HepG2 (cell line): ENCODE measurements at regions not wholly inside any gene's neighbourhood (a gene's known extent, or its start where the extent isn't known, plus 50 kb on each side); places are given as distances from the start of the nearest gene placed in this dataset.

Experiments
- ATAC-seq: fragments of 200-7000 bp; cut with Tn5 transposase; 3 replicates; pipeline ENCODE4 v1.9.1; 2020; ENCODE audit warnings: mild to moderate bottlenecking, moderate library complexity
- BruUV-seq: library from RNA; stranded (reverse); fragments of 400-500 nt; replicated peaks from 2 replicates; lab custom pipeline; 2021; lab: Mats Ljungman, UMichigan
- CTCF ChIA-PET: fragments of 300-600 bp; formaldehyde crosslinking; extraction: SDS; loops from one replicate; lab custom pipeline; 2021; ENCODE audit warnings: low total read pairs, inconsistent platforms, low intra/inter-chr PET ratio; lab: Yijun Ruan, JAX
- POLR2A ChIA-PET: fragments of 350-600 bp; sonication (Branson Sonifier 250); formaldehyde crosslinking; loops from one replicate; lab custom pipeline; 2020; ENCODE audit warnings: antibody characterized with exemption, inconsistent platforms; lab: Yijun Ruan, JAX
- DNase-seq: peaks from one replicate; pipeline ENCODE4 v3.0.0-alpha.2; 2015; ENCODE audit warnings: low spot score
- FAIRE-seq: peaks from 3 replicates; lab custom pipeline; 2011; peaks lifted over from hg19 to GRCh38; lab: Jason Lieb, UNC
- H2AFZ ChIP-seq: one replicate; pipeline ENCODE4 v1.6.1; 2011; ENCODE audit warnings: low read length, inconsistent platforms
- H3K27ac ChIP-seq: fragments of 300-600 bp; 3 replicates; pipeline ENCODE4 v1.8.0; 2011; ENCODE audit warnings: mixed run types, mild to moderate bottlenecking, mixed read lengths, low read length, inconsistent platforms; ENCODE audit not compliant: insufficient read depth; ENCODE audit errors: extremely low read length
- H3K27me3 ChIP-seq, 2 experiments: fragments of 200-600 bp in 1 of 2; 2 replicates in 1 of 2; 3 replicates in 1 of 2; pipeline versions ENCODE4 v1.6.0 to v1.8.0; 2011; ENCODE audit warnings: low read length in 2 of 2, mild to moderate bottlenecking in 2 of 2, moderate library complexity in 2 of 2, inconsistent platforms in 1 of 2; ENCODE audit not compliant: insufficient read depth in 2 of 2, control insufficient read depth in 1 of 2
- H3K36me3 ChIP-seq, 2 experiments: fragments of 200-600 bp in 1 of 2; replicated peaks in 1 of 2; 2 replicates in 1 of 2; 3 replicates in 1 of 2; pipeline versions ENCODE4 v1.5.1 to v1.8.0; 2011; ENCODE audit warnings: low read length in 2 of 2, inconsistent platforms in 1 of 2; ENCODE audit not compliant: insufficient read depth in 2 of 2, control insufficient read depth in 1 of 2
- H3K4me1 ChIP-seq: 2 replicates; pipeline ENCODE4 v1.5.1; 2012; ENCODE audit warnings: low read length, inconsistent platforms; ENCODE audit not compliant: insufficient read depth
- H3K4me2 ChIP-seq: 2 replicates; pipeline ENCODE4 v1.6.0; 2011; ENCODE audit warnings: low read depth, low read length, inconsistent platforms
- H3K4me3 ChIP-seq, 3 experiments: fragments of 200-600 bp in 1 of 3; sonication (generic), shearing (Covaris generic) in 1 of 3; replicated peaks in 1 of 3; 2 replicates each; pipeline ENCODE4 v1.5.1; 2011 to 2016; ENCODE audit warnings: low read length in 3 of 3, inconsistent platforms in 2 of 3, low read depth in 2 of 3, mild to moderate bottlenecking in 2 of 3, control low read depth in 1 of 3, mixed read lengths in 1 of 3; ENCODE audit not compliant: insufficient read depth in 1 of 3
- H3K79me2 ChIP-seq: one replicate; pipeline ENCODE4 v1.6.1; 2011; ENCODE audit warnings: low read length, inconsistent platforms; ENCODE audit not compliant: insufficient read depth
- H3K9ac ChIP-seq: 2 replicates; pipeline ENCODE4 v1.6.0; 2011; ENCODE audit warnings: mild to moderate bottlenecking, low read depth, low read length, inconsistent platforms; ENCODE audit not compliant: insufficient read depth
- H3K9me3 ChIP-seq: 2 replicates; pipeline ENCODE4 v1.5.1; 2012; ENCODE audit warnings: mild to moderate bottlenecking, low read length
- H4K20me1 ChIP-seq: 2 replicates; pipeline ENCODE4 v1.6.0; 2011; ENCODE audit warnings: inconsistent platforms, mild to moderate bottlenecking, low read length, moderate library complexity; ENCODE audit not compliant: insufficient read depth
- CENPBD1 ChIP-seq: sonication (generic); formaldehyde crosslinking; IDR thresholded peaks from 2 replicates; pipeline ENCODE4 v1.8.0; 2022; ENCODE audit warnings: missing genetic modification reagents, low read depth, mild to moderate bottlenecking, borderline replicate concordance
- HOXA3 ChIP-seq: sonication (generic); formaldehyde crosslinking; IDR thresholded peaks from 2 replicates; pipeline ENCODE4 v1.5.0; 2020; ENCODE audit warnings: missing genetic modification reagents
- IRF2 ChIP-seq: IDR thresholded peaks from 2 replicates; pipeline ENCODE4 v1.6.1; 2018; ENCODE audit warnings: missing genetic modification reagents, missing compliant biosample characterization
- JARID2 ChIP-seq: sonication (generic); formaldehyde crosslinking; IDR thresholded peaks from 2 replicates; pipeline ENCODE4 v1.8.1; 2023; ENCODE audit warnings: missing genetic modification reagents, inconsistent platforms; ENCODE audit not compliant: insufficient replicate concordance
- RAD21 ChIP-seq: fragments of 450-650 bp; formaldehyde crosslinking; IDR thresholded peaks from 2 replicates; pipeline ENCODE4 v1.5.0; 2020; ENCODE audit warnings: mild to moderate bottlenecking
- RBFOX2 ChIP-seq: fragments of 200-400 bp; formaldehyde crosslinking; IDR thresholded peaks from 2 replicates; pipeline ENCODE4 v1.6.1; 2017; ENCODE audit warnings: low read depth, mild to moderate bottlenecking, low read length
- SMAD3 ChIP-seq: sonication (generic); formaldehyde crosslinking; IDR thresholded peaks from 2 replicates; pipeline ENCODE4 v1.4.0; 2020; ENCODE audit warnings: missing genetic modification reagents
- TCF7L2 ChIP-seq: IDR thresholded peaks from 2 replicates; pipeline ENCODE4 v1.6.1; 2011; ENCODE audit warnings: mild to moderate bottlenecking, low read depth, low read length, moderate library complexity
- ZBTB7B ChIP-seq: sonication (generic); formaldehyde crosslinking; IDR thresholded peaks from 2 replicates; pipeline ENCODE4 v1.4.0; 2020; ENCODE audit warnings: missing genetic modification reagents
- ZFY ChIP-seq: sonication (generic); formaldehyde crosslinking; IDR thresholded peaks from 2 replicates; pipeline ENCODE4 v1.4.0; 2020; ENCODE audit warnings: missing genetic modification reagents
- ZNF260 ChIP-seq: sonication (generic); formaldehyde crosslinking; IDR thresholded peaks from 2 replicates; pipeline ENCODE4 v1.4.0; 2020; ENCODE audit warnings: missing genetic modification reagents, low read depth, mild to moderate bottlenecking, borderline replicate concordance
- WGBS: methylation state at CpG from one replicate; pipeline ENCODE4 v1.1.6; 2017; ENCODE audit warnings: low lambda C conversion rate; 5-methylcytosine and 5-hydroxymethylcytosine counted together
- in situ Hi-C: cut with HindIII; loops from 2 replicates; pipeline ENCODE4 v1.10.0; 2017; ENCODE audit warnings: low pct_unique_long_range_greater_than_20kb; ENCODE audit not compliant: extremely low pct_ligation_motif_present
- intact Hi-C: fragments of 100-400 bp; cut with micrococcal nuclease; formaldehyde crosslinking; loops from one replicate; pipeline ENCODE4 v1.10.0; 2022; ENCODE audit not compliant: unreplicated experiment
- TF ChIP-seq, protein P1 (sequence below): sonication (generic); formaldehyde crosslinking; IDR thresholded peaks from 2 replicates; pipeline ENCODE4 v1.4.0; 2020; ENCODE audit warnings: missing genetic modification reagents, borderline replicate concordance
- TF ChIP-seq, protein P2 (sequence below): sonication (generic); formaldehyde crosslinking; IDR thresholded peaks from 2 replicates; pipeline ENCODE4 v1.9.0; 2021; ENCODE audit warnings: missing genetic modification reagents, mild to moderate bottlenecking, borderline replicate concordance
- TF ChIP-seq, protein P3 (sequence below): sonication (generic); formaldehyde crosslinking; IDR thresholded peaks from 2 replicates; pipeline ENCODE4 v1.5.1; 2020; ENCODE audit warnings: missing genetic modification reagents, mild to moderate bottlenecking, borderline replicate concordance
- TF ChIP-seq, protein P4 (sequence below): sonication (generic); formaldehyde crosslinking; IDR thresholded peaks from 2 replicates; pipeline ENCODE4 v1.5.0; 2020; ENCODE audit warnings: missing genetic modification reagents

DNA sequence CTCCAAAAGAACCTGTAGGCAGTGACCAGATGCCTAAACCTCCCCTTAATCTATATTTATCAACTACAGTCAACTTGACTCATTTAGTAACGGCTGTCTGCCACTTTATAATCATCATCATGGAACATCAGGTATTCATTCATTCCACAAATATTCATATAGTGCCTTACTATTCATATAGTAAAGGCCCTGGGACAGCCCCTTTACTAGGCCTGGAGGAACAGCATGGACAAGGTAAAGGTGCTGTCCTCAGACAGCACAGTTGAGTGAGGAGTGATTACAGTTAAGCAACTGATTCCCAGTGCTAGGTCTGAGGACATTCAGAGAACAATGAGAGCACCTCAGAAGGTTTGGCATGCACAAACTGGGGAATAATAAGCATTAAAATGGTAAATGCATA is 346.5 kb upstream of the RORA start:
- in situ Hi-C loops (no loop called here), intact Hi-C loops (no loop called here)
- CTCF ChIA-PET, result no interaction called here
- TF ChIP-seq HOXA3 (CRISPR knock-in tag) (no peak), RAD21 (no peak), RBFOX2 (no peak), SMAD3 (CRISPR knock-in tag) (no peak), CENPBD1 (CRISPR knock-in tag) (no peak), JARID2 (CRISPR knock-in tag) (no peak), ZFY (CRISPR knock-in tag) (no peak), IRF2 (CRISPR knock-in tag) (no peak), ZNF260 (CRISPR knock-in tag) (no peak), ZBTB7B (CRISPR knock-in tag) (no peak), TCF7L2 (no peak)
- TF ChIP-seq, protein P1, sequence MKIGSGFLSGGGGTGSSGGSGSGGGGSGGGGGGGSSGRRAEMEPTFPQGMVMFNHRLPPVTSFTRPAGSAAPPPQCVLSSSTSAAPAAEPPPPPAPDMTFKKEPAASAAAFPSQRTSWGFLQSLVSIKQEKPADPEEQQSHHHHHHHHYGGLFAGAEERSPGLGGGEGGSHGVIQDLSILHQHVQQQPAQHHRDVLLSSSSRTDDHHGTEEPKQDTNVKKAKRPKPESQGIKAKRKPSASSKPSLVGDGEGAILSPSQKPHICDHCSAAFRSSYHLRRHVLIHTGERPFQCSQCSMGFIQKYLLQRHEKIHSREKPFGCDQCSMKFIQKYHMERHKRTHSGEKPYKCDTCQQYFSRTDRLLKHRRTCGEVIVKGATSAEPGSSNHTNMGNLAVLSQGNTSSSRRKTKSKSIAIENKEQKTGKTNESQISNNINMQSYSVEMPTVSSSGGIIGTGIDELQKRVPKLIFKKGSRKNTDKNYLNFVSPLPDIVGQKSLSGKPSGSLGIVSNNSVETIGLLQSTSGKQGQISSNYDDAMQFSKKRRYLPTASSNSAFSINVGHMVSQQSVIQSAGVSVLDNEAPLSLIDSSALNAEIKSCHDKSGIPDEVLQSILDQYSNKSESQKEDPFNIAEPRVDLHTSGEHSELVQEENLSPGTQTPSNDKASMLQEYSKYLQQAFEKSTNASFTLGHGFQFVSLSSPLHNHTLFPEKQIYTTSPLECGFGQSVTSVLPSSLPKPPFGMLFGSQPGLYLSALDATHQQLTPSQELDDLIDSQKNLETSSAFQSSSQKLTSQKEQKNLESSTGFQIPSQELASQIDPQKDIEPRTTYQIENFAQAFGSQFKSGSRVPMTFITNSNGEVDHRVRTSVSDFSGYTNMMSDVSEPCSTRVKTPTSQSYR (CRISPR knock-in tag), result no peak
- TF ChIP-seq, protein P2, sequence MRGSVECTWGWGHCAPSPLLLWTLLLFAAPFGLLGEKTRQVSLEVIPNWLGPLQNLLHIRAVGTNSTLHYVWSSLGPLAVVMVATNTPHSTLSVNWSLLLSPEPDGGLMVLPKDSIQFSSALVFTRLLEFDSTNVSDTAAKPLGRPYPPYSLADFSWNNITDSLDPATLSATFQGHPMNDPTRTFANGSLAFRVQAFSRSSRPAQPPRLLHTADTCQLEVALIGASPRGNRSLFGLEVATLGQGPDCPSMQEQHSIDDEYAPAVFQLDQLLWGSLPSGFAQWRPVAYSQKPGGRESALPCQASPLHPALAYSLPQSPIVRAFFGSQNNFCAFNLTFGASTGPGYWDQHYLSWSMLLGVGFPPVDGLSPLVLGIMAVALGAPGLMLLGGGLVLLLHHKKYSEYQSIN (CRISPR knock-in tag), result no peak
- TF ChIP-seq, protein P3, sequence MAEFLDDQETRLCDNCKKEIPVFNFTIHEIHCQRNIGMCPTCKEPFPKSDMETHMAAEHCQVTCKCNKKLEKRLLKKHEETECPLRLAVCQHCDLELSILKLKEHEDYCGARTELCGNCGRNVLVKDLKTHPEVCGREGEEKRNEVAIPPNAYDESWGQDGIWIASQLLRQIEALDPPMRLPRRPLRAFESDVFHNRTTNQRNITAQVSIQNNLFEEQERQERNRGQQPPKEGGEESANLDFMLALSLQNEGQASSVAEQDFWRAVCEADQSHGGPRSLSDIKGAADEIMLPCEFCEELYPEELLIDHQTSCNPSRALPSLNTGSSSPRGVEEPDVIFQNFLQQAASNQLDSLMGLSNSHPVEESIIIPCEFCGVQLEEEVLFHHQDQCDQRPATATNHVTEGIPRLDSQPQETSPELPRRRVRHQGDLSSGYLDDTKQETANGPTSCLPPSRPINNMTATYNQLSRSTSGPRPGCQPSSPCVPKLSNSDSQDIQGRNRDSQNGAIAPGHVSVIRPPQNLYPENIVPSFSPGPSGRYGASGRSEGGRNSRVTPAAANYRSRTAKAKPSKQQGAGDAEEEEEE (CRISPR knock-in tag), result no peak
- TF ChIP-seq, protein P4, sequence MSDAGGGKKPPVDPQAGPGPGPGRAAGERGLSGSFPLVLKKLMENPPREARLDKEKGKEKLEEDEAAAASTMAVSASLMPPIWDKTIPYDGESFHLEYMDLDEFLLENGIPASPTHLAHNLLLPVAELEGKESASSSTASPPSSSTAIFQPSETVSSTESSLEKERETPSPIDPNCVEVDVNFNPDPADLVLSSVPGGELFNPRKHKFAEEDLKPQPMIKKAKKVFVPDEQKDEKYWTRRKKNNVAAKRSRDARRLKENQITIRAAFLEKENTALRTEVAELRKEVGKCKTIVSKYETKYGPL (CRISPR knock-in tag), result no peak
- WGBS, result 0% methylated on average over 1 of the region's 1 CpG
- DNase-seq, result no peak
- Histone ChIP-seq H3K27me3 (no peaks in the 10 kb centered on the region; a peak in 1 of 5 replicates), H3K4me3 (no peak overlapping the region), H3K9me3 (no peaks in the 10 kb centered on the region), H3K36me3 (no peaks in the 10 kb centered on the region), H3K9ac (no peak overlapping the region), H2AFZ (no peak overlapping the region), H3K4me2 (no peak overlapping the region), H4K20me1 (no peaks in the 10 kb centered on the region), H3K79me2 (no peaks in the 10 kb centered on the region), H3K27ac (no peak overlapping the region), H3K4me1 (no peaks in the 10 kb centered on the region)
- ATAC-seq, result no peak
- POLR2A ChIA-PET, result no interaction called here
- BruUV-seq, result no TSS peak
- FAIRE-seq, result no peak
